Bronchial epithelial cell (primary cell): ENCODE measurements at regions not wholly inside any gene's neighbourhood (a gene's known extent, or its start where the extent isn't known, plus 50 kb on each side); places are given as distances from the start of the nearest gene placed in this dataset.

Experiments used
- DNase-seq: peaks from one replicate; pipeline ENCODE4 v3.0.0-alpha.2; 2010; ENCODE audit warnings: low read depth
- FAIRE-seq: peaks from 2 replicates; lab custom pipeline; 2011; peaks lifted over from hg19 to GRCh38; lab: Jason Lieb, UNC
- H3K27me3 ChIP-seq: 2 replicates; pipeline ENCODE4 v1.5.1; 2011; ENCODE audit warnings: low read length; ENCODE audit not compliant: control insufficient read depth, insufficient read depth
- H3K36me3 ChIP-seq: 2 replicates; pipeline ENCODE4 v1.5.1; 2011; ENCODE audit warnings: low read length; ENCODE audit not compliant: control insufficient read depth, insufficient read depth
- H3K4me3 ChIP-seq: 2 replicates; pipeline ENCODE4 v1.5.1; 2011; ENCODE audit warnings: mild to moderate bottlenecking, low read depth, low read length, control low read depth
- CTCF ChIP-seq: IDR thresholded peaks from 2 replicates; pipeline ENCODE4 v1.5.1; 2011; ENCODE audit warnings: mild to moderate bottlenecking, moderate library complexity, low read length, control low read depth, inconsistent platforms; ENCODE audit not compliant: insufficient read depth, severe bottlenecking

GRCh38 chr12:92509156-92509738 lies 193.5 kb upstream of the PLEKHG7 start:
- FAIRE-seq, result no peak
- Histone ChIP-seq H3K36me3 (no peaks in the 10 kb centered on the region), H3K27me3 (no peaks in the 10 kb centered on the region), H3K4me3 (no peak overlapping the region)
- peak; percentile 40 for DNase-seq
- no peak for TF ChIP-seq CTCF

DNA sequence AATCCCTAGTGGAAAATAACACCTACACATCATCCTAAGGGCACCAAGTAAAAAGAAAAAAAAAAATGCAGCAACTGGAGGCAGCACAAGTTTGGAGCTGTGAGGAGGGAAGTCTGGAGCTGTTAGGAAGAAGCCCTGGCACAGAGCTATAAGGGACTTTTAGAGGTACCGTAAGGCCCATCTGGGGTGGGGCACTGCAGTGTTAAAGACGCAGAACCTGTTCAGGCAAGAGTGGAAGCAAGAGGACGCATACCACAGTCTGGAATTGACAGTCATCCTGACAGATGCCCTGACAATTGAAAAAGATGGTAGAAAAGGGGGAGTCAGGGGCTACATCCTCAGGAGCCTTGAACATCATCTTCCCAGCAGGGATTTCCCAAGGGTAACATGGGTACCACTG lies 195.9 kb upstream of the PLEKHG7 start:
- H3K4me3 ChIP-seq, result no peak overlapping the region
- no peak for FAIRE-seq
- H3K27me3 ChIP-seq, result no peaks in the 10 kb centered on the region
- no peak for TF ChIP-seq CTCF
- DNase-seq, result peak; percentile 55
- H3K36me3 ChIP-seq, result no peaks in the 10 kb centered on the region

GRCh38 chr12:92506460-92506859 lies 196.3 kb upstream of the PLEKHG7 start:
- FAIRE-seq (no peak), DNase-seq (peak; percentile 33)
- Histone ChIP-seq H3K27me3 (no peaks in the 10 kb centered on the region), H3K4me3 (no peak overlapping the region), H3K36me3 (no peaks in the 10 kb centered on the region)
- TF ChIP-seq CTCF, result no peak

DNA sequence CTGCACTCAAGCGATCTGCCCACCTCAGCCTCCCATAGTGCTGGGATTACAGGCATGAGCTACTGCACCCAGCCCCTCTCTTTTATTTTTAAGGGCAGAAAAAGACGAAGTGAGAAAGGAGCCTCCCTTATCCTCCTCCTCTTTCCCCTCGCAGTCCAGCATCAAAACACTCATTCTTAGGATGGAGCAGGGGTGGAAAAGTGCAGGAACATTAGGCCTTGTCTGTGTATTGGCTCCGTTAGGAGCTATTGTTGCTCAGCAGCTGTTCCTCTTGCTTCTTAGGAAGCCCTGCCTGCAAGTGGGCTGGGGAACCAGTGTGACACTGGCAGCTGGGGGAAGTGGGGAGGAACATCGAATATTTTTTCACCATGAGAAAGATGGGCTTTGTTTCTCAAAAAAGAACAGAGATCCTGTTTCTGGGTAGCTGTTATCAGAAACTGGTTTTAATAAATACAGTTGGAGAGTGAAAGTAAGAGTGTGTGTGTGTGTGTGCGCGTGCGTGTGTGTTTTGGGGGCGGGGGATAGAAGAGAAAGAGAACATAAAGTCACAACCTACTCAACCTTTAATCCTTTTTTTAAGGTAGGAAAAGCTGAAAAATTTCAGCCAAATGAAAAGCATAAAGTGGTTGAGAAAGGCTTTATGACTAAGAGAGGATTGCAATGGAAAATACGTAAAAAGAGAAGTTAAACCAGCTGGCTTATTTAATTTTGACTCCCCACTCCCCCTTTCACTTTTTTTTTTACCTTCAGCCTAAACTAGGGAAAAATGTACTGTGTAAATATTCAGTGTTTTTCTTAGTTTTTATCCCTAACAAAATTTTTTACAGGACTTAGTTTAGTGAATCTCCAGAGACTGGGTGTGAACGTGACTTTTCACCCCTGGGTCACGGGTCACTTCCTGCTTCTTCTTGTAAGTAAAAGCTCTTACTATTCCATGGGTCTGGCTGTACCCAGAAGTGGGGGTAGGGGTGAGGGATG lies 197.2 kb upstream of the PLEKHG7 start:
- FAIRE-seq, result no peak
- no peaks in the 10 kb centered on the region for H3K27me3 ChIP-seq
- H3K4me3 ChIP-seq, result no peak overlapping the region
- H3K36me3 ChIP-seq, result no peaks in the 10 kb centered on the region
- DNase-seq, result no peak
- no peak for TF ChIP-seq CTCF

GRCh38 chr12:92504594-92504981 lies 198.2 kb upstream of the PLEKHG7 start:
- H3K36me3 ChIP-seq, result no peaks in the 10 kb centered on the region
- no peak for DNase-seq
- no peak overlapping the region for H3K4me3 ChIP-seq
- no peak for FAIRE-seq
- no peak for TF ChIP-seq CTCF
- H3K27me3 ChIP-seq, result no peaks in the 10 kb centered on the region
